ENCODE measurements at regions not wholly inside any gene's neighbourhood (a gene's known extent, or its start where the extent isn't known, plus 50 kb on each side); places are given as distances from the start of the nearest gene placed in this dataset.

GRCh38 chr6:95249661-95250060, 327.7 kb upstream of the MANEA start:
- no peaks in the 10 kb centered on the region for H3K36me3 ChIP-seq (ENCODE audit: control insufficient read depth in 1 of 2, insufficient read depth in 2 of 2, low read length in 2 of 2)
- H3K4me2 ChIP-seq (ENCODE audit: low read length) = no peak overlapping the region
- no peak overlapping the region for H3K9ac ChIP-seq (ENCODE audit: low read length)
- H4K20me1 ChIP-seq (ENCODE audit: insufficient read depth) = no peaks in the 10 kb centered on the region; the same call in 1 of the 2 replicates
- no peak for ATAC-seq
- H3K27ac ChIP-seq (ENCODE audit: low read depth, low read length) = no peak overlapping the region
- intact Hi-C loops (cut with micrococcal nuclease) = no loop called here
- H2AFZ ChIP-seq (ENCODE audit: low read depth, low read length, poor library complexity, severe bottlenecking) = no peak overlapping the region
- BruUV-seq (replicated peaks) = no TSS peak
- no peaks in the 10 kb centered on the region for H3K79me2 ChIP-seq (ENCODE audit: insufficient read depth, low read length)
- no peak for DNase-seq (ENCODE audit: low read depth, low spot score)
- H3K9me3 ChIP-seq (ENCODE audit: control insufficient read depth in 1 of 2, insufficient read depth in 1 of 2, low read depth in 1 of 2, low read length in 2 of 2) = no peaks in the 10 kb centered on the region
- ChIA-PET POLR2A (no interaction called here), RAD21 (ENCODE audit: low non-redundant PET in 1 of 2, low total read pairs in 2 of 2, uncharacterized antibody in 2 of 2, unreplicated experiment in 2 of 2) (no interaction called here), CTCF (no interaction called here)
- no peaks in the 10 kb centered on the region for H3K4me1 ChIP-seq (ENCODE audit: control insufficient read depth in 1 of 2, insufficient read depth in 2 of 2, low read length in 2 of 2)
- no peaks in the 10 kb centered on the region for H3K9me2 ChIP-seq (ENCODE audit: insufficient read depth)
- H3K27me3 ChIP-seq (ENCODE audit: insufficient read depth, low read length) = no peaks in the 10 kb centered on the region
- H3K4me3 ChIP-seq (replicated peaks in 1 of 2; ENCODE audit: low read depth in 1 of 2, low read length in 2 of 2) = no peak overlapping the region
- no peak for TF ChIP-seq CBX3 (IDR thresholded peaks at IDR 0.05; ENCODE audit: low read depth)
- TF ChIP-seq EZH2 (IDR thresholded peaks at IDR 0.05) = no peak
- TF ChIP-seq, protein P1, sequence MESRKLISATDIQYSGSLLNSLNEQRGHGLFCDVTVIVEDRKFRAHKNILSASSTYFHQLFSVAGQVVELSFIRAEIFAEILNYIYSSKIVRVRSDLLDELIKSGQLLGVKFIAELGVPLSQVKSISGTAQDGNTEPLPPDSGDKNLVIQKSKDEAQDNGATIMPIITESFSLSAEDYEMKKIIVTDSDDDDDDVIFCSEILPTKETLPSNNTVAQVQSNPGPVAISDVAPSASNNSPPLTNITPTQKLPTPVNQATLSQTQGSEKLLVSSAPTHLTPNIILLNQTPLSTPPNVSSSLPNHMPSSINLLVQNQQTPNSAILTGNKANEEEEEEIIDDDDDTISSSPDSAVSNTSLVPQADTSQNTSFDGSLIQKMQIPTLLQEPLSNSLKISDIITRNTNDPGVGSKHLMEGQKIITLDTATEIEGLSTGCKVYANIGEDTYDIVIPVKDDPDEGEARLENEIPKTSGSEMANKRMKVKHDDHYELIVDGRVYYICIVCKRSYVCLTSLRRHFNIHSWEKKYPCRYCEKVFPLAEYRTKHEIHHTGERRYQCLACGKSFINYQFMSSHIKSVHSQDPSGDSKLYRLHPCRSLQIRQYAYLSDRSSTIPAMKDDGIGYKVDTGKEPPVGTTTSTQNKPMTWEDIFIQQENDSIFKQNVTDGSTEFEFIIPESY (IDR thresholded peaks at IDR 0.05; ENCODE audit: extremely low read depth, insufficient replicate concordance, low read length) = no peak
- TF ChIP-seq RAD21 (IDR thresholded peaks at IDR 0.05; ENCODE audit: low read depth) = no peak
- no peak for TF ChIP-seq FOSL1 (IDR thresholded peaks at IDR 0.05; ENCODE audit: low read depth)
- TF ChIP-seq YY1 (IDR thresholded peaks at IDR 0.05; ENCODE audit: extremely low read depth, insufficient replicate concordance, low read depth, low read length) = no peak
- no peak for TF ChIP-seq EZH2phosphoT487 (IDR thresholded peaks at IDR 0.05; ENCODE audit: borderline replicate concordance)
- TF ChIP-seq EGR1 (IDR thresholded peaks at IDR 0.05; ENCODE audit: low read depth) = no peak
- TF ChIP-seq POLR2AphosphoS5 (IDR thresholded peaks at IDR 0.05; ENCODE audit: low read depth, low read length) = no peak
- no peak for TF ChIP-seq ATF3 (IDR thresholded peaks at IDR 0.05)
- no peak for TF ChIP-seq SIN3A (IDR thresholded peaks at IDR 0.05; ENCODE audit: low read depth)
- TF ChIP-seq ZNF274 (IDR thresholded peaks at IDR 0.05; ENCODE audit: low read depth, low read length) = no peak
- TF ChIP-seq POLR2A (IDR thresholded peaks at IDR 0.05; ENCODE audit: borderline replicate concordance, extremely low read depth, insufficient read depth, insufficient read length) = no peak
- TF ChIP-seq MAX (IDR thresholded peaks at IDR 0.05) = no peak
- no peak for TF ChIP-seq ZFX (IDR thresholded peaks at IDR 0.05)
- TF ChIP-seq ELF1 (IDR thresholded peaks at IDR 0.05; ENCODE audit: borderline replicate concordance, low read depth) = no peak
- TF ChIP-seq JUND (IDR thresholded peaks at IDR 0.05) = no peak
- TF ChIP-seq, protein P2, sequence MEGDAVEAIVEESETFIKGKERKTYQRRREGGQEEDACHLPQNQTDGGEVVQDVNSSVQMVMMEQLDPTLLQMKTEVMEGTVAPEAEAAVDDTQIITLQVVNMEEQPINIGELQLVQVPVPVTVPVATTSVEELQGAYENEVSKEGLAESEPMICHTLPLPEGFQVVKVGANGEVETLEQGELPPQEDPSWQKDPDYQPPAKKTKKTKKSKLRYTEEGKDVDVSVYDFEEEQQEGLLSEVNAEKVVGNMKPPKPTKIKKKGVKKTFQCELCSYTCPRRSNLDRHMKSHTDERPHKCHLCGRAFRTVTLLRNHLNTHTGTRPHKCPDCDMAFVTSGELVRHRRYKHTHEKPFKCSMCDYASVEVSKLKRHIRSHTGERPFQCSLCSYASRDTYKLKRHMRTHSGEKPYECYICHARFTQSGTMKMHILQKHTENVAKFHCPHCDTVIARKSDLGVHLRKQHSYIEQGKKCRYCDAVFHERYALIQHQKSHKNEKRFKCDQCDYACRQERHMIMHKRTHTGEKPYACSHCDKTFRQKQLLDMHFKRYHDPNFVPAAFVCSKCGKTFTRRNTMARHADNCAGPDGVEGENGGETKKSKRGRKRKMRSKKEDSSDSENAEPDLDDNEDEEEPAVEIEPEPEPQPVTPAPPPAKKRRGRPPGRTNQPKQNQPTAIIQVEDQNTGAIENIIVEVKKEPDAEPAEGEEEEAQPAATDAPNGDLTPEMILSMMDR (IDR thresholded peaks at IDR 0.05 in 2 of 3, conservative IDR thresholded peaks at IDR 0.05 in 1 of 3; ENCODE audit: borderline replicate concordance in 1 of 3, insufficient read depth in 1 of 3, low read depth in 2 of 3, low read length in 2 of 3) = no peak
- no peak for TF ChIP-seq CEBPB (IDR thresholded peaks at IDR 0.05; ENCODE audit: low read depth)
- no peak for TF ChIP-seq SP1 (IDR thresholded peaks at IDR 0.05; ENCODE audit: low read depth)
